ENCODE measurements at regions not wholly inside any gene's neighbourhood (a gene's known extent, or its start where the extent isn't known, plus 50 kb on each side); places are given as distances from the start of the nearest gene placed in this dataset.

GRCh38 chr22:22714600-22715335, 70.4 kb downstream of the GGTLC2 start:
- TF ChIP-seq POLR2A (IDR thresholded peaks at IDR 0.05) (no peak), EP300 (IDR thresholded peaks at IDR 0.05) (no peak), POLR2AphosphoS5 (IDR thresholded peaks at IDR 0.05) (no peak)
- TF ChIP-seq, protein P1, sequence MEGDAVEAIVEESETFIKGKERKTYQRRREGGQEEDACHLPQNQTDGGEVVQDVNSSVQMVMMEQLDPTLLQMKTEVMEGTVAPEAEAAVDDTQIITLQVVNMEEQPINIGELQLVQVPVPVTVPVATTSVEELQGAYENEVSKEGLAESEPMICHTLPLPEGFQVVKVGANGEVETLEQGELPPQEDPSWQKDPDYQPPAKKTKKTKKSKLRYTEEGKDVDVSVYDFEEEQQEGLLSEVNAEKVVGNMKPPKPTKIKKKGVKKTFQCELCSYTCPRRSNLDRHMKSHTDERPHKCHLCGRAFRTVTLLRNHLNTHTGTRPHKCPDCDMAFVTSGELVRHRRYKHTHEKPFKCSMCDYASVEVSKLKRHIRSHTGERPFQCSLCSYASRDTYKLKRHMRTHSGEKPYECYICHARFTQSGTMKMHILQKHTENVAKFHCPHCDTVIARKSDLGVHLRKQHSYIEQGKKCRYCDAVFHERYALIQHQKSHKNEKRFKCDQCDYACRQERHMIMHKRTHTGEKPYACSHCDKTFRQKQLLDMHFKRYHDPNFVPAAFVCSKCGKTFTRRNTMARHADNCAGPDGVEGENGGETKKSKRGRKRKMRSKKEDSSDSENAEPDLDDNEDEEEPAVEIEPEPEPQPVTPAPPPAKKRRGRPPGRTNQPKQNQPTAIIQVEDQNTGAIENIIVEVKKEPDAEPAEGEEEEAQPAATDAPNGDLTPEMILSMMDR (IDR thresholded peaks at IDR 0.05), result no peak

All from sigmoid colon (tissue), 4 donors.